GM18498 (cell line): ENCODE measurements at regions not wholly inside any gene's neighbourhood (a gene's known extent, or its start where the extent isn't known, plus 50 kb on each side); places are given as distances from the start of the nearest gene placed in this dataset.
"Not testable (repeated sequence)": the region's sequence is repeated elsewhere in the genome, so short reads cannot be mapped to it uniquely, and the experiment has no call there.

ENCODE experiments used
- ATAC-seq: cut with Tn5 transposase; IDR thresholded peaks from one replicate; pipeline ENCODE4 v1.9.1; 2021; ENCODE audit warnings: mild to moderate bottlenecking, moderate library complexity; ENCODE audit not compliant: unreplicated experiment

GRCh38 chrX:109875831-109876230, 127.1 kb upstream of the TMEM164 start:
- ATAC-seq, result no peak

- no peak for ATAC-seq
These were observed 124.7 kb upstream of the TMEM164 start for GRCh38 chrX:109878236-109878635.

GRCh38 chrX:109879991-109880390, 122.9 kb upstream of the TMEM164 start:
- no peak for ATAC-seq

- ATAC-seq, result peak; percentile 96
These were observed 122.3 kb upstream of the TMEM164 start for GRCh38 chrX:109880629-109881028.

- no peak for ATAC-seq
These were observed 116.7 kb upstream of the TMEM164 start for GRCh38 chrX:109886122-109886761.

GRCh38 chrX:109889289-109890006, 113.5 kb upstream of the TMEM164 start:
- ATAC-seq, result peak; percentile 53

GRCh38 chrX:109890300-109890699, 112.6 kb upstream of the TMEM164 start:
- ATAC-seq, result no peak

GRCh38 chrX:109890910-109891502, 111.9 kb upstream of the TMEM164 start:
- peak; percentile 52 for ATAC-seq

- not testable (repeated sequence) for ATAC-seq
These were observed 106.9 kb upstream of the TMEM164 start for GRCh38 chrX:109896024-109896423.

GRCh38 chrX:109902665-109903064, 100.2 kb upstream of the TMEM164 start:
- ATAC-seq, result no peak

GRCh38 chrX:109911046-109911445, 91.9 kb upstream of the TMEM164 start:
- ATAC-seq, result no peak

- not testable (repeated sequence) for ATAC-seq
These were observed 89.9 kb upstream of the TMEM164 start for GRCh38 chrX:109912993-109913392.

- ATAC-seq, result no peak
These were observed 88.6 kb upstream of the TMEM164 start for GRCh38 chrX:109914114-109914849.

GRCh38 chrX:109918753-109919152, 84.2 kb upstream of the TMEM164 start:
- no peak for ATAC-seq

- no peak for ATAC-seq
These were observed 82.6 kb upstream of the TMEM164 start for GRCh38 chrX:109920325-109920724.

GRCh38 chrX:109920868-109921267, 82.0 kb upstream of the TMEM164 start:
- no peak for ATAC-seq

GRCh38 chrX:109922190-109922589, 80.7 kb upstream of the TMEM164 start:
- no peak for ATAC-seq

- ATAC-seq, result peak; percentile 70
These were observed 77.9 kb upstream of the TMEM164 start for GRCh38 chrX:109925003-109925402.

- ATAC-seq, result no peak
These were observed 77.3 kb upstream of the TMEM164 start for GRCh38 chrX:109925656-109926055.

GRCh38 chrX:109926118-109926517, 76.8 kb upstream of the TMEM164 start:
- ATAC-seq, result no peak
